HG02852 (cell line): ENCODE measurements at regions not wholly inside any gene's neighbourhood (a gene's known extent, or its start where the extent isn't known, plus 50 kb on each side); places are given as distances from the start of the nearest gene placed in this dataset.

ENCODE experiments used
- ATAC-seq: cut with Tn5 transposase; IDR thresholded peaks from one replicate; pipeline ENCODE4 v1.9.1; 2021; ENCODE audit warnings: mild to moderate bottlenecking, moderate library complexity; ENCODE audit not compliant: unreplicated experiment

GRCh38 chr2:219765231-219765911 is 137.9 kb downstream of the SLC4A3 start:
- no peak for ATAC-seq

- ATAC-seq = no peak
These were observed 139.2 kb downstream of the SLC4A3 start for GRCh38 chr2:219766658-219767057.

GRCh38 chr2:219769090-219769910 is 141.9 kb downstream of the SLC4A3 start:
- ATAC-seq = no peak

- ATAC-seq = no peak
These were observed 144.7 kb downstream of the SLC4A3 start for GRCh38 chr2:219772103-219772635.

- ATAC-seq = no peak
These were observed 145.3 kb downstream of the SLC4A3 start for GRCh38 chr2:219772697-219773096.

GRCh38 chr2:219775506-219775905 is 148.1 kb downstream of the SLC4A3 start:
- ATAC-seq = no peak

GRCh38 chr2:219777388-219777787 is 150.0 kb downstream of the SLC4A3 start:
- no peak for ATAC-seq

- ATAC-seq = no peak
These were observed 150.8 kb downstream of the SLC4A3 start for GRCh38 chr2:219778189-219778588.

GRCh38 chr2:219782737-219783348 is 155.4 kb downstream of the SLC4A3 start:
- ATAC-seq = no peak

- no peak for ATAC-seq
These were observed 156.0 kb downstream of the SLC4A3 start for GRCh38 chr2:219783359-219783975.

- no peak for ATAC-seq
These were observed 156.7 kb downstream of the SLC4A3 start for GRCh38 chr2:219784178-219784577.

GRCh38 chr2:219789476-219789875 is 162.0 kb downstream of the SLC4A3 start:
- no peak for ATAC-seq

- no peak for ATAC-seq
These were observed 165.0 kb downstream of the SLC4A3 start for GRCh38 chr2:219792446-219792845.

GRCh38 chr2:219798430-219798829 is 171.0 kb downstream of the SLC4A3 start:
- ATAC-seq = no peak

- ATAC-seq = no peak
These were observed 175.9 kb downstream of the SLC4A3 start for GRCh38 chr2:219803294-219803693.

GRCh38 chr2:219810895-219811294 is 183.5 kb downstream of the SLC4A3 start:
- ATAC-seq = no peak

- ATAC-seq = no peak
These were observed 185.2 kb downstream of the SLC4A3 start for GRCh38 chr2:219812672-219813071.

- ATAC-seq = no peak
These were observed 193.3 kb downstream of the SLC4A3 start for GRCh38 chr2:219820767-219821166.

GRCh38 chr2:219823574-219823973 is 196.1 kb downstream of the SLC4A3 start:
- ATAC-seq = no peak

GRCh38 chr2:219824996-219825395 is 197.6 kb downstream of the SLC4A3 start:
- no peak for ATAC-seq

GRCh38 chr2:219828127-219828526 is 200.7 kb downstream of the SLC4A3 start:
- ATAC-seq = no peak
